Activated CD4-positive, alpha-beta T cell treated with anti-CD3 and anti-CD28 coated beads, Interleukin-2, amount 50 U/mL, for 16 hours (primary cell): ENCODE measurements at regions not wholly inside any gene's neighbourhood (a gene's known extent, or its start where the extent isn't known, plus 50 kb on each side); places are given as distances from the start of the nearest gene placed in this dataset.
"Not testable (repeated sequence)": the region's sequence is repeated elsewhere in the genome, so short reads cannot be mapped to it uniquely, and the experiment has no call there.

ENCODE experiments used
- DNase-seq: peaks from one replicate; pipeline ENCODE4 v3.0.0-alpha.2; 2020

DNA sequence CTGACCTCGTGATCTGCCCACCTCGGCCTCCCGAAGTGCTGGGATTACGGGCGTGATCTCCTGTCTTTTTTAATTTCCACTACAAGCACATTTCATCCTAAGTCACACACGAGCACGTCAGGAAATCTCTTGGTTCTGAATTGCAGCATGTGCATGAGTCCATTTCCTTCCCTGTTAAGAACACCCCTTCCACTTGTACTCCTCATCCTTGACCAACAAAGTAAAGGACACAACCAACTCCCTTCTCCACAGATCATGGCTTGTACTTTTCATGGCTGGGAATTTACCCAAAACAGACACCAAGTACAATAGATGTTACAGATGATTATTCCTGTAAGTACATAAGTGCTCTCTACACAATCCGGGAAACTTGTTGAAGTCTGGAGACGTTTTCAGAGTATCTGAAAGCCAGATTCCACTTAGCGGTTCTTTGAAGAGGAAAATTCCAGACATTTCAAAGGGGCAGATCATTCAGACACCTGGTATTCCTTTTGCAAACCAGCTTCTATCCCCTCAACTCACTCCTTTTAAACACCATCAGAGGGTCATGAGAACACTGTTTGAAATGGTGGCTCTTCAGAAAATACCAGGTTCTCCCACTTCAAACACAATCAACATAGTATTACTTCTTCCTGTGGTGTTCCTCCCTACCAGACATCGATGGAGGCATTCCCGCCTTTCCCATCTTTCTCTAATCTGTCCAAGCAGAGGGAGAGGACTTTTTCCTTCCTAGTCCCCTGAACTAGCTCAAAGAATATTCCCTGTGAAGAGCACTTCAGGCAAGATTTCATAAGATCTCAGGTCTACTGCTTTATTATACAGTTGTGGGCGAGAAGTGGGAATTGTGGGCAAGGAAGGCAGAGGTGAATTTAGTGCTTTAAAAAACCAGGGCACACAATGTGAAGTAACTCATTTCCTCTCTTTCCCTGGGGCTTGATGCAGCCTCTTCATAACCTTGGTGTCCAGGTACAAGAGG is 80.1 kb upstream of the TSC22D2 start:
- no peak for DNase-seq

DNA sequence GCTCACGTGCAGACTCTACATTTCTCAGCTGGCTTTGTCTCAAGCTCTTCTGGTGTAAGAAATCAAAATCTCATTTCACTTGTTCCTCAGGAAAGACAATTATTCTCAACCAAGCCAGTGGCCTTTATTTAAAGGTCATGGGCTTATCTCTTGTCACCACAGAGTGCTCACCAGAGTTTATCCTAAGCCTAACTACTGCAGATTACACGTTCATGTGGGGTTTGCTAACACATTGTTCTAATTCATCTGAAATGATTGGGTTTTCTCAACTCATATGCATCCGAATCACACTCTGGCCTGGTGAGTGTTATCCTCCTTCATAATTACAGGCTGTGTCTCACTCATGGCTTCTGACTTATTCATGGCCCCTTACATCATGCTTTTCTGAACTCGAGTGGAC is 83.3 kb upstream of the TSC22D2 start:
- no peak for DNase-seq

DNA sequence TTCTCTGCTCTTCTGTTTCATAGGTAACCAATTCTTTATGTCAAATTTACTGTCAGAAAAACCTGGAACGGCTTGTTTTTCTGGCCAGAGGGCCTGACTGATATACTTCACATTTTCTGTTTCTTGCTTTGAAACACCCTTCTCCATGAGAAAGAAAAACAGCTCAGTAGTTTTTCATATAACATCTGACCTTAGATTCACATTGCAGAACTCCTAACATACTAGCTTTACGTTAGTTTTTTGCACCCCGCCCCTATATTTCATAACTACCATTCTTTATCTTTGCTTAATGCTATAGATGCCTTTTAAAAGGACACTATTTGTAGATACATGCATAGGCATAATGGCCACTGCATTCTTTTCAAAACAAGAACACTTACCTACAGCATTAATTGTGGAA is 83.9 kb upstream of the TSC22D2 start:
- DNase-seq = no peak

DNA sequence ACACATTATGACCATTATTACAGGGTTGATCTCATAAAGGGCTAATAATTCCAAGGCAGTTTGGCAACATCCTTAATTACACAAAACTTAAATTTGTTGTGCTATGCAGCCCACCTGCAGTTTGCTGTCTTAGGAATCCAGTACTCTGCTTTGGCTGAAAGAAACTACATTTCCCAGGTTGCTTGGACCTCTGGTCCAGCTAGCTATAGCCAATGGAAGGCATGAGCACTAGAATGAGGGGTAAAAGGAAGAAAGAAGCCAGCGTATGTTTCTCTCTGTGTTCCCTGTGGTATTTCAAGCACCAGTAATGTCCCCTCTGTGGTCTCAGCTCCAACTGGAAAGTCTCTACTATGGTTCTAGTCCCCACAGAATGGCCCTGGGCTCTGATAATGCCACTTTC is 84.3 kb upstream of the TSC22D2 start:
- DNase-seq = no peak

DNA sequence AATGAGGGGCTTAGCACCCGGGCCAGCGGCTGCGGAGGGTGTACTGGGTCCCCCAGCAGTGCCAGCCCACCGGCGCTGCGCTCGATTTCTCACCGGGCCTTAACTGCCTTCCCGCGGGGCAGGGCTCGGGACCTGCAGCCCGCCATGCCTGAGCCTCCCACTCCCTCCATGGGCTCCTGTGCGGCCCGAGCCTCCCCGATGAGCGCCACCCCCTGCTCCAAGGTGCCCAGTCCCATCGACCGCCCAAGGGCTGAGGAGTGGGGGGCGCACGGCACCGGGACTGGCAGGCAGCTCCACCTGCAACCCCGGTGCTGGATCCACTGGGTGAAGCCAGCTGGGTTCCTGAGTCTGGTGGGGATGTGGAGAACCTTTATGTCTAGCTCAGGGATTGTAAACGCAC is 85.0 kb upstream of the TSC22D2 start:
- not testable (repeated sequence) for DNase-seq

DNA sequence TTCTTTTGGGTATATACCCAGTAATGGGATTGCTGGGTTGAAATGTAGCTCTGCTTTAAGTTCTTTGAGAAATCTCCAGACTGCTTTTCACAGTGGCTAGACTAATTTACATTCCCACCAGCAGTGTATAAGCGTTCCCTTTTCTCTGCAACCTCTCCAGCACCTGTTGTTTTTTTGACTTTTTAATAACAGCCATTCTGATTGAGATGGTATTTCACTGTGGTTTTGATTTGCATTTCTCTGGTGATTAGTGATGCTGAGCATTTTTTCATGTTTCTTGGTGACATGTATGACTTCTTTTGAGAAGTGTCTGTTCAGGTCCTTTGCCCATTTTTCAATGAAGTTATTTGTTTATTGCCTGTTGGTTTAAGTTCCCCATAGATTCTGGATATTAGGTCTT is 87.1 kb upstream of the TSC22D2 start:
- not testable (repeated sequence) for DNase-seq

DNA sequence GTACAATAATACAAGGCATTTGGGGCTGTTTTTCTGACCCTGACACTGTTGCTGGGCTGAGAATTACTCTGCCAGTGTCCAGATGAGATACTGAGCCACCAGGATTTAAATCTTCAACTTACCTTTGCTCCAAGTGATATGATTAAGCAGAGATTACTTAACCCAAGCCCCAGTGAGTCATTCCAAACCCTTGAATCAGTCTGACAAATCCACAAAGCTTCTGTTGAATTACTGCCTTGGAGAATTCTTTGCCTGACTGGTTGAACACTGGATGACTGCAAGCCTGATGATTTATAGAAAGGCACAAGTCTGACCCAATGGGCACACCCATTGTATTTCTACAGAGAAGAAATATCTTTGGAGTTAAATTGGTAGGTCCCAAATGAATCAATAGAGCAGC is 88.2 kb upstream of the TSC22D2 start:
- DNase-seq = peak; percentile 37

DNA sequence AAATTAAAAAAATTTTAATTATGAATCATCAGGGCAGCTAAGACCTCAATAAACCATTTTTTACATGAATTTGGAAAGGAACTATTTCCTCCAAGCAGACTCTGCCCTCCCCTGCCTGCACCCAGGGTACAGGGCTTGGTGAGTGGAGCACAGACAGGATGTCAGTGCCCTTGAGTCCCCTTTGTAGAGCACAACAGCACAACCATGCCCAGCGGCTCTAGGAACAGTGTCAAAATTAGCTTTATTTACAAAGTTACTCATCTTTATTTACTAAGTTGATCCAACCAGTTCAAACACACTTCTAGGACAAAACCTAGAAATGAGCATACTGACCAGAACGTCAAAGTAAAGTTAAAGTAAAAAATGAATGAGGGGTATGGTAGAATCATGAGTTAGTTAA is 90.6 kb upstream of the TSC22D2 start:
- no peak for DNase-seq

DNA sequence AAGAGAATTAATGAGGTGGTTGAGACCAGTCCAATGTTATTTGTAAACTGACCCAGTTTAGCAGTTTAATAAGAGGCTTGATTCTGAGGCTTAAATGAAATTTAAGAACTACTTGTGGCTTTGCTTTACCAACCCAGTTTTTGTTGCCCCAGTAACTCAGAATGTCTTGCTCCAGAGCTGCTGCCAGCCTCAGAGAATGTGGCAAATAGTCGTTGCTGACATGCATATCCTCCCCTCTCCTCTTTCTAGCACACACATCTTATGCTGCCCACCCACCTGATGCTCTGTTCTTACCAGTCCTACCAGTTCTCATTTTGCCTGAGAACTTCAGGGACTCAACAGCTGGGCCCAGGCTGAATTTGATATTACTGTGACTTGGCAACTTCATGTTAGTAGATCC is 92.4 kb upstream of the TSC22D2 start:
- no peak for DNase-seq

DNA sequence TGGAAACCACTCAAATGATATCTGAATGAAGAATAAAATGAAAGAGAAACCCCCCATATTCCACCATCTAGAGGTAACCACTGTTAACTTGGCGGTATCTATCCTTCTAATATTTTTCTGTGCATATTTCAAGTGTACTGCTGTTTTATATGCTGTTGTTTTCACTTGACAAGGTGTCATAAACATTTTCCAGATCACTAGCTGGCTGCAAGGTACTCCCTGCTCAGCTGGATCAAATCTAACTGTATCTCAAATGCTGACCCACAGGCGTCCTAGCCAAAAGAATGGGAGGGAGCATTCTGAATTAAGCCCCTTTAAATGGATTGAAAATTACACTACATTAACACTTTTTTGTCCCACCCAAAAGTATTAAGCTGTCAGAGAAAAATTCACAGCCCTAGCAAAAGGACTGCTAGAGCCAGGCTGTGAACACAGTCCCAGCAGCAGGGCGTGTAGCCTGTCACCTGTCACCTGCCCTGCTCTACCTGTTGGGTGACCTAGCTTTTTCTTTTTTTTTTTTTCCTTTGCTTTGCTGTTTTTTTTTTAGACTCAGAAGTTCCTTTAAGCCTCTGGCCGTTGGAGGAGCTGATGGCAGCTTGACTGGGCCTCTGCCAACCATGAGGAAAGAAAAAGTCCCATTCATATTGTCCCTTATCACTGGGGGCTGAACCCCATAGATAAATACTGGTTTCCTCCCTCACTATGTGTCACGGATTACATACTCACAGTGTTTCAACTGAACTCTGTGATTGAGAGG is 93.7 kb upstream of the TSC22D2 start:
- DNase-seq = no peak

DNA sequence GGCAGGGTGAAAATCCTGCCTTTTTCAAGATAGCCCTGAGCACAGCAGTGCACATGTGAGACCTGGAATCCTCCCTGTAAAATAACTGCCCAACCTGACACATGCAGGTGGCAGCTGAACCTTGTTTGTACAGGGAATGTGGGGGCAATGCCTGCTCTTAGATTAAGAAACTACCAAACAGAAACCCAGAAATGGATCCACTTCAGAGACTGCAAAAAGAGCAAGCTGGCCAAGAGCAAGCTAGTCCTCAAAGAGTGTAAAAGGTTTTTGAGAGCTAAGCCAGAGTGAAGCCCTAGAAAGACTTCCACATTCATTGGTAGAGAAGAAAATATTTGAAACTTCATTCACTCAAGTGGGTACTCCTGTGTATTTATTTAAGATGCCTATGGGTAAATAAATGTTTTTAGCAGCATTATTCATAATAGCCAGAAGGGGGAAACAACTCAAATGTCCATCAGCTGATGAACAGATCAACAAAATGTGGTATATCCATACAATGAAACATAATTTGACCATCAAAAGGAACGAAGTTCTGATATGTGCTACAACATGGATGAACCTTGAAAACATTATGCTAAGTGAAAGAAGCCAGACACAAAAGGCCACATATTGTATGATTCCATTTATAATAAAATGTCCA is 96.0 kb upstream of the TSC22D2 start:
- DNase-seq = no peak

DNA sequence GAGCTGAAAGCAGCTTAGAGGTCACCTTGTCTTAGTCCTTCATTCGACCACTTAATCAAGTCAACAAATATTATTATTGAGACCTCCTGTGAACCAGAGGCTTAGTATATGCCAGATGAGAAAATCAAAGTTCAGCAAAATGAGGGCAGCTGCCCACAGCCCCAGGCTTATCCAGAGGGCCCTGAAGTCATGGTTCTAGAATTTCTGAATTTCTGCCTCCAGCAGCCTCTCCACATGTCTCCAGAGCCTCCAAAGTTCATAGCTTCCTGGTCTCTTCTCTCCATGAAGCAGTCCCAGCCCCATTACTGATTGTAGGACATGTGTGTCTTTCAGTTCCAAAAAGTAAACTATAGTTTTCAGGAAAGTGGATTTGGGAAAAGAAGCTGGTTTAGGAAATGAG is 96.9 kb upstream of the TSC22D2 start:
- DNase-seq = no peak

DNA sequence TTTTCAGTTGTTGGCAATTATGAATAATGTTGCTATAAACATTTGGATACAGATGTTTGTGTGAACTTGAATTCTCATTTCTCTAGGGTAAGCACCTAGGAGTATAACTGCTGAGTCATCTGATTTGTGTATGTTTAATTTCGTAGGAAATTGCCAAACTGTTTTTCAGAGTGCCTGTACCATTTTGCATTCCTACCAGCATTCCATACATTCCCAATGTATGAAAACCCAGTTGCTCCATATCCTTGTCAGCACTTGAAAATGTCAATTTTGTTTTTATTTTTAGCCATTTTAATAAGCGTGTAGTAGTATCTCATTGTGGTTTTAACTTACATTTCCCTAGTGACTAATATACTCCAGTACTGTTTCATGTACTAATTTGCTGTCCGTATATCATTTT is 98.5 kb upstream of the TSC22D2 start:
- DNase-seq = no peak

DNA sequence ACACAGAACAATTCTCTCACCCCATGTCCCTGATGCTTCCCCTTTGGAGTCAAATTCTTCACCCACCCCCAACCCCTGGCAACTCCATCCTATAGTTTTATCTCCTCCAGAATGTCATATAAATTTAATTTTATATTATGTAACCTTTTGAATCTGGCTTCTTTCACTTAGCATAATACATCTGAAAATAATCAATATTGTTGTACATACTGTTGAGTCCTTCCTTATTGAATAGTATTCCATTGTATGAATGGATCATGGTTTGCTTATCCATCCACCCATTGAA is 98.9 kb upstream of the TSC22D2 start:
- no peak for DNase-seq

DNA sequence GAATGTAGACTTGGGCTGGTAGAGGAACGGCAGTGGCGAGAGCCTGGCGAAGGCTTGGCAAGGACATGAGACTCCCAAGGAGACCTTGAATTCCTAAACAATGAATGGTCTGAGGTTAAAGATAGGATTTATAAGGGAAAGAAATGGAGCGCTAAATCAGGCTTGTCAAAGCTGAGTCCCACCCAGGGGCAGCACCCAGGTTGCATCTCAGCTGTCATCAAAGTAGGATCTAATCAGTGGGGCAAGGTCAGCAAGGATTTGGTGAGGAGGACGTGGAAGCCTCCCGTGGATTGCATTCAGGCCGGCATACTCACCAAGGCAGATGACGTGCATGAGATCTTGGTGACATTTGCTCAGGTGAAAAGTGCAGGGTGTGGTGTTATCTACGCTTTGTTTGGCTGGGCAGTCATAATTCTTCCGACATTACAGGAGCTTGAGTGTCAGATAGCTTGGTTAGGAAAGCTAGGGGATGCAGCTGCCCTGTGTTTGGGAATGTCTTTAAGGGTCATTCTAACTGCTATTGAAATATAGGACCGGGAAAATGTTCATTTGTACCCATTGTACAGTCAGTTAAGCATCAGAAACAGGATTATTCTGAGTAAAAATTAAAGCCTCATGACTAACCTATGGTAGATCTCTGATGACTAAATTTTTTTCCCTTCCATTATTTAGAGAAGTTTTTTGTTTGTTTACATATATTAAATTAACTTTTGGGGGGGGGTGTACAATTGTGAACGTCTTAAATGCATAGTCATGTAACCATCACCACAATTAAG is 99.4 kb upstream of the TSC22D2 start:
- DNase-seq = no peak

DNA sequence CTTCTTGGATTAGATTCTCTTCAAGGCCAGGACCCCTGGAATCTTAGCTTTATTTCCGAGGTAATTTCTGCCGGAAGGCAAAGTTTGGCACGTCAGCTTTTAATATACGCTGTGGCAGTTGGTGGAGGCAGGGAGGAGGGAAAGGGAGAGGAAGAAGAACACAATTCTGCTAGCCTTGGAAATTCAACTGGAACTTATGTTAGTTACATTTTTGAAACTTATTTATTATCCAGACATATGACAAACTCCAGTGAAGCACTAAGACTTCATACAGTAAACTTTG is 100.1 kb upstream of the TSC22D2 start:
- no peak for DNase-seq

DNA sequence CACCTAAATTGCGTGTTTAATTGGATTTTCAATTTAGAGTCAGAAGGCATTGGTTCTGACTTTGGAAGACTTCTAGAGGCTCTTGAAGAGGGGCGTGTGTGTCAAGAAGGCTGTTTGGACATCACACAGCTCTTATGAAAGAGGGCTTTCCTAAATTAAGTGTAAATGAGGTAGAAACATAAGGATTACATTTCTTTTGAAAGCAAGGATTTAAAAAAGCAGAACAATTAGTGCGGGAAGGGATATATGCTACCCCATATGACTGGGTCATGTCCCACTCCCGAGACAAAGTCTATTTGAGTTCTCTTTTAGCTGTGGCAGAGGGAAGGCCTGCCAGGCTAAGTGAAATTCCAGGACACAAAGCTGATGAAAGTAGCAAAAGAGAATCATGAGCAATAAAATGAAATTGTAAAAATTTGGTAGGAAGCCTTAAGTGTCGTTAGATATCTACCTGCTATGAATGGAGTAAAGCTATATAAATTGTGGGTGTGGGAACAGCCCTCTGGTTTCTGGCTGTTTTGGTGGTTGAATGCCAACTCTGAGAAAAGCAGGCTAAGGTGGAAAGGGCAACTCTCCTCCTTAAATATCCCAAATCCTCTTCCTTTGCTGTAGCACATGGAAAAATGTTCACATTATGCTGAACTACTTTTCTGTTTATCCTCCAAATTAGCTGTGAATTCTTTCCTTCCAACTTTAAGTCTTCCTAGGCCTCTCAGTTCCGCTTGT is 100.6 kb upstream of the TSC22D2 start:
- DNase-seq = no peak

DNA sequence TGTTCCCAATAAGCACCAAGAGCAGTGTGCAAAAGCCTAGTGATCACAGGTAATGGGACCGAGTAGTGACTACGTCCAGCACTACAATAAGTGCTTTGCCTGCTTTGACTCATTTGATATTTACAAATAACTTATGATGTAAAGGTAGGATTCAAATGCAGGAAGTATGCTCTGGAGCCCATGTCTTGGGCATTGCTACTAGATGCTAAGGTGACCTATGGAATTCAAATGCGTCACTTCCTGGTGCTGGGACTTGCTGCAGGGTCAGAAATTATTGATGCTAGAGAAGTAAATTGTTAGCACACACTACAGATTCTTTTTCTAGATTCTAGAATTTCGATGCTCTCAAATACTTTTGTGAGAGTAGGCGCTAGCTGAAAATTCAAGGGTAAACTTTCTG is 101.2 kb upstream of the TSC22D2 start:
- DNase-seq = no peak

DNA sequence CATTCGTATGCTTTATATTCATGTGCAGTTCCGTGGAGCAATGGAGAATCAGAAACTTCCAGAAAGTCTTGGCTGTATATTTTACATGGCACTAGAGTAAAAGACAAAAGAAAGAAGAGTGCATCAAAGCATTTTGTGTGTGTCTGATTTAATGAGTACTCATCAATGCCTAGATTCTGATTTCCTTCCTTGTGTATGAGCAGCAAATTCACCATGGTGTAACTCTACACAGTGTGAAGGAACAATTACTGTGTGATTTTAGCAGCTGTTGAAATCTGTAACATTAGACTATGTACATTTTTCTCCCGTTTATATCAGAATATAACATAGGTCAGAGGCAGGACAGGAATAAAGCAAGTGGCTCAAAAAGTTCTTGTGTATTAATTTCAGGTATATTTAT is 102.0 kb upstream of the TSC22D2 start:
- DNase-seq = no peak

DNA sequence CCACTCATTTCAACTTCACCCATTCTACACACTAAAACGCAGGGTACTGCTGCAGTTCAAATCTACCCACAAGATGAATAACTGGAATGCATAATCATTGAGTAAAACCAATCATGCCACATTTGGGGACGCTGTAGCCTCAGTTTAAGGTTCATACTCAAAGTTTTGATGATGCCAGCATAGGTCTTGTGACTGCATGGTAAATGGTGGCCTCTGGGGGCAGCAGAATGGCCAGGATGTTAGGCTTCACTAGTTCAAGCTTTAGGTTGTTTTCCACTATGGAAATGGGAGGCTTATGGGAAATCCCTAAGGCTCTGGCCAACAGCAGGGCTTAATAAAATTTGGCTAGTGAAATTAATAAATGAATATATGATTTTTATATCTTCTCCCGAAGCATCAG is 104.3 kb upstream of the TSC22D2 start:
- DNase-seq = no peak

DNA sequence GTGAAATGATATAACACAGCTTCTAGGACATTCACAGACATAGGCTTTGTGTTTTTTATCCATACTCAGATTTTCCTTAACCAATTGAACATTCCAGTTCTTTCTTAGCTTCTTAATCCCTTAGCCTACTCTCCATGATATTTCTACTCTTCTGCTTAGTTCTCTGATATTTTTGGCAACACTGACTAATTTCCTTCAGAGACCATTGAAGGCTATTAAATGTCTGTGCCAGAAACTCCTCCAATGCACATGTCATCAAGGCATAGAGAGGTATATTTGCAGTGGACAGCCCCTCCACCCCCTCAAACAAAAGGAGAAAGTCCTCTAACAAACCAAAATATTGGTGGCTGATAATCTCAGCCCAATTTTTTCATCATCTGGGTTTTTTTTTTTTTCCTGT is 105.9 kb upstream of the TSC22D2 start:
- DNase-seq = no peak

DNA sequence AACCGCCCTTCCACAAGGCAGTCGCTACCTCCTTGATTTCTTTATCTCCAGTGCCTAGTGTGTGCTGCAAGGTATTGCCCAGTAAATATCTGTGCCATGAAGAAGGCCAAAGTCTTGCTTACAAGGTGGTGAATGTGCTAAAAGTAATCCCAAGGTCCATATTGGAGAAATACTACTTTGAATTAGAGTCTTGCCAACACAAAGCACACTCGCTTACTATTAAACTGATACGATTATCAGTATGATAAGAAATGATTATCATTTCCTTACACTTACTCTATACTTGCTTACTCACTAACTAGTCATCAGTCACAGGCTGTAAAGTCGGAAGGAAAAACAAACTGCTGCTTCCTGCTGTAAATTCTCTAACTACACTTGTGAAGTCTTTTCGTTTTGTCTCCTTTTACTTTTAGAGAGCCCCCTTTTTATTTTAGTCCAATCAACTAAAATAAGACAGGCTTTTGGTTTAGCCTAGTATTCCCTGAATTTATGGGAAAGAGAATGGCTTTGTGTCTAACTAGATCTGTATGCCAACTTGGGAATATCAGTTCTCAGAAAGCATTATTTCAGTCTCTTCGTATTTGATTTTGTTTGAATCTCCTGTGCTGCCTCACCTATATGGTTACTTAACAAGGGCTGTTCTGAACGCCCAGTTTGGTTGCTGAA is 107.1 kb upstream of the TSC22D2 start:
- DNase-seq = no peak
